ENCODE measurements at regions not wholly inside any gene's neighbourhood (a gene's known extent, or its start where the extent isn't known, plus 50 kb on each side); places are given as distances from the start of the nearest gene placed in this dataset.

GRCh38 chr4:130146773-130147172 is 1050.8 kb downstream of the C4orf33 start:
- no peak for TF ChIP-seq CTCF (IDR thresholded peaks at IDR 0.05)
- no peak for TF ChIP-seq POLR2A (IDR thresholded peaks at IDR 0.05)

Measured in testis (tissue), 2 donors.